H1 (cell line): ENCODE measurements at regions not wholly inside any gene's neighbourhood (a gene's known extent, or its start where the extent isn't known, plus 50 kb on each side); places are given as distances from the start of the nearest gene placed in this dataset.

Experiments
- SRF ChIP-seq: IDR thresholded peaks from 2 replicates; pipeline ENCODE4 v1.6.1; 2011; ENCODE audit warnings: mild to moderate bottlenecking, low read depth, low read length, moderate library complexity

- TF ChIP-seq SRF, result no peak
Observed at GRCh38 chr7:25541094-25541821, 313.0 kb upstream of the NPVF start (continued).
